Cardiac fibroblast (primary cell): ENCODE measurements at regions not wholly inside any gene's neighbourhood (a gene's known extent, or its start where the extent isn't known, plus 50 kb on each side); places are given as distances from the start of the nearest gene placed in this dataset.
"Not testable (repeated sequence)": the region's sequence is repeated elsewhere in the genome, so short reads cannot be mapped to it uniquely, and the experiment has no call there.

Experiments
- DNase-seq, 2 donors: peaks; one replicate each; pipeline versions ENCODE4 v3.0.0 to v3.0.0-alpha.2; 2010; ENCODE audit warnings: low read depth in 2 of 2
- H3K4me3 ChIP-seq, 2 donors: replicated peaks in 1 of 2; 1 replicate in 1 of 2; 2 replicates in 1 of 2; pipeline ENCODE4 v1.5.1; 2011; ENCODE audit warnings: low read depth in 2 of 2, low read length in 2 of 2, mild to moderate bottlenecking in 2 of 2, moderate library complexity in 1 of 2
- CTCF ChIP-seq: IDR thresholded peaks from one replicate; pipeline ENCODE4 v1.5.1; 2011; ENCODE audit warnings: low read depth, mild to moderate bottlenecking, low read length, inconsistent platforms

- H3K4me3 ChIP-seq, result not testable (repeated sequence)
- DNase-seq, result peak; percentile 28
These were observed 56.2 kb downstream of the SPATA31A6 start for GRCh38 chr9:42239445-42240260.

GRCh38 chr9:42240261-42240579 is 56.8 kb downstream of the SPATA31A6 start:
- not testable (repeated sequence) for H3K4me3 ChIP-seq
- peak; percentile 74 to 85 for DNase-seq

GRCh38 chr9:42243211-42243610 is 59.8 kb downstream of the SPATA31A6 start:
- not testable (repeated sequence) for H3K4me3 ChIP-seq
- DNase-seq, result peak in 1 of 2 donors; percentile 51

GRCh38 chr9:42243822-42244221 is 60.4 kb downstream of the SPATA31A6 start:
- DNase-seq, result peak in 1 of 2 donors; percentile 38
- not testable (repeated sequence) for H3K4me3 ChIP-seq

- DNase-seq, result peak in 1 of 2 donors; percentile 25
- H3K4me3 ChIP-seq, result not testable (repeated sequence)
These were observed 85.3 kb downstream of the SPATA31A6 start for GRCh38 chr9:42268729-42269128.

GRCh38 chr9:42269171-42269570 is 85.7 kb downstream of the SPATA31A6 start:
- not testable (repeated sequence) for H3K4me3 ChIP-seq, DNase-seq

GRCh38 chr9:42273191-42273590 is 89.7 kb downstream of the SPATA31A6 start:
- DNase-seq, H3K4me3 ChIP-seq: not testable (repeated sequence)

- no peak for DNase-seq
- no peak overlapping the region for H3K4me3 ChIP-seq
- TF ChIP-seq CTCF, result no peak
These were observed 91.7 kb downstream of the SPATA31A6 start for GRCh38 chr9:42275141-42275540.

GRCh38 chr9:42282531-42283178 is 99.2 kb downstream of the SPATA31A6 start:
- DNase-seq, H3K4me3 ChIP-seq: not testable (repeated sequence)

- H3K4me3 ChIP-seq, DNase-seq: not testable (repeated sequence)
These were observed 99.7 kb downstream of the SPATA31A6 start for GRCh38 chr9:42283179-42283543.

GRCh38 chr9:42286145-42286845 is 102.8 kb downstream of the SPATA31A6 start:
- not testable (repeated sequence) for H3K4me3 ChIP-seq, DNase-seq

GRCh38 chr9:42288002-42288864 is 104.8 kb downstream of the SPATA31A6 start:
- DNase-seq, result not testable (repeated sequence)
- H3K4me3 ChIP-seq, result peak overlapping the region in 1 of 2 donors; percentile 10

- DNase-seq, result not testable (repeated sequence)
- peak overlapping the region in 1 of 2 donors; percentile 10 for H3K4me3 ChIP-seq
These were observed 105.4 kb downstream of the SPATA31A6 start for GRCh38 chr9:42288865-42289229.

GRCh38 chr9:42300124-42300523 is 116.7 kb downstream of the SPATA31A6 start:
- not testable (repeated sequence) for DNase-seq, H3K4me3 ChIP-seq

- not testable (repeated sequence) for DNase-seq
These were observed 123.2 kb downstream of the SPATA31A6 start for GRCh38 chr9:42306625-42307024.

GRCh38 chr9:42307449-42307848 is 124.0 kb downstream of the SPATA31A6 start:
- H3K4me3 ChIP-seq, DNase-seq: not testable (repeated sequence)

More at GRCh38 chr9:42306625-42307024, 123.2 kb downstream of the SPATA31A6 start:
- not testable (repeated sequence) for H3K4me3 ChIP-seq
